ENCODE measurements at regions not wholly inside any gene's neighbourhood (a gene's known extent, or its start where the extent isn't known, plus 50 kb on each side); places are given as distances from the start of the nearest gene placed in this dataset.
"Not testable (repeated sequence)": the region's sequence is repeated elsewhere in the genome, so short reads cannot be mapped to it uniquely, and the experiment has no call there.

- no peak for DNase-seq
- Mint-ChIP-seq H3K36me3 (ENCODE audit: unreplicated experiment) (peaks cover 8% of the 10 kb centered on the region), H3K27ac (ENCODE audit: unreplicated experiment) (no peak overlapping the region), H3K4me1 (ENCODE audit: low read depth, unreplicated experiment) (peaks cover 11% of the 10 kb centered on the region), H3K27me3 (ENCODE audit: unreplicated experiment) (no peaks in the 10 kb centered on the region), H3K4me3 (ENCODE audit: unreplicated experiment) (no peak overlapping the region), H3K9me3 (ENCODE audit: unreplicated experiment) (no peaks in the 10 kb centered on the region)
- no peak for TF ChIP-seq CTCF (IDR thresholded peaks at IDR 0.05; ENCODE audit: partially characterized antibody, unreplicated experiment)
Measured at GRCh38 chr5:3153906-3154305, 402.4 kb upstream of the IRX2 start.

GRCh38 chr5:3153226-3153858 is 401.9 kb upstream of the IRX2 start:
- Mint-ChIP-seq H3K27ac (ENCODE audit: unreplicated experiment) (no peak overlapping the region), H3K4me3 (ENCODE audit: unreplicated experiment) (no peak overlapping the region), H3K27me3 (ENCODE audit: unreplicated experiment) (no peaks in the 10 kb centered on the region), H3K4me1 (ENCODE audit: low read depth, unreplicated experiment) (peaks cover 13% of the 10 kb centered on the region), H3K9me3 (ENCODE audit: unreplicated experiment) (no peaks in the 10 kb centered on the region), H3K36me3 (ENCODE audit: unreplicated experiment) (peaks cover 8% of the 10 kb centered on the region)
- DNase-seq, result no peak
- TF ChIP-seq CTCF (IDR thresholded peaks at IDR 0.05; ENCODE audit: partially characterized antibody, unreplicated experiment), result no peak

- Mint-ChIP-seq H3K27ac (ENCODE audit: unreplicated experiment) (no peak overlapping the region), H3K9me3 (ENCODE audit: unreplicated experiment) (no peaks in the 10 kb centered on the region), H3K36me3 (ENCODE audit: unreplicated experiment) (peaks cover 8% of the 10 kb centered on the region), H3K4me3 (ENCODE audit: unreplicated experiment) (no peak overlapping the region), H3K4me1 (ENCODE audit: low read depth, unreplicated experiment) (peaks cover 13% of the 10 kb centered on the region), H3K27me3 (ENCODE audit: unreplicated experiment) (no peaks in the 10 kb centered on the region)
- TF ChIP-seq CTCF (IDR thresholded peaks at IDR 0.05; ENCODE audit: partially characterized antibody, unreplicated experiment), result no peak
- DNase-seq, result no peak
Measured at GRCh38 chr5:3149899-3150298, 398.4 kb upstream of the IRX2 start.

- not testable (repeated sequence) for DNase-seq; H3K4me1 Mint-ChIP-seq (ENCODE audit: low read depth, unreplicated experiment); H3K27ac Mint-ChIP-seq (ENCODE audit: unreplicated experiment); H3K9me3 Mint-ChIP-seq (ENCODE audit: unreplicated experiment); H3K4me3 Mint-ChIP-seq (ENCODE audit: unreplicated experiment); H3K27me3 Mint-ChIP-seq (ENCODE audit: unreplicated experiment); H3K36me3 Mint-ChIP-seq (ENCODE audit: unreplicated experiment)
Measured at GRCh38 chr5:3147405-3147804, 395.9 kb upstream of the IRX2 start.

GRCh38 chr5:3145641-3146040 is 394.2 kb upstream of the IRX2 start:
- Mint-ChIP-seq H3K27me3 (ENCODE audit: unreplicated experiment) (no peaks in the 10 kb centered on the region), H3K9me3 (ENCODE audit: unreplicated experiment) (no peaks in the 10 kb centered on the region), H3K4me1 (ENCODE audit: low read depth, unreplicated experiment) (peaks cover 4% of the 10 kb centered on the region), H3K27ac (ENCODE audit: unreplicated experiment) (no peak overlapping the region), H3K36me3 (ENCODE audit: unreplicated experiment) (no peaks in the 10 kb centered on the region), H3K4me3 (ENCODE audit: unreplicated experiment) (no peak overlapping the region)
- DNase-seq, result no peak
- no peak for TF ChIP-seq CTCF (IDR thresholded peaks at IDR 0.05; ENCODE audit: partially characterized antibody, unreplicated experiment)

Data from glutamatergic neuron (in vitro differentiated cells).